ENCODE measurements at regions not wholly inside any gene's neighbourhood (a gene's known extent, or its start where the extent isn't known, plus 50 kb on each side); places are given as distances from the start of the nearest gene placed in this dataset.

DNA sequence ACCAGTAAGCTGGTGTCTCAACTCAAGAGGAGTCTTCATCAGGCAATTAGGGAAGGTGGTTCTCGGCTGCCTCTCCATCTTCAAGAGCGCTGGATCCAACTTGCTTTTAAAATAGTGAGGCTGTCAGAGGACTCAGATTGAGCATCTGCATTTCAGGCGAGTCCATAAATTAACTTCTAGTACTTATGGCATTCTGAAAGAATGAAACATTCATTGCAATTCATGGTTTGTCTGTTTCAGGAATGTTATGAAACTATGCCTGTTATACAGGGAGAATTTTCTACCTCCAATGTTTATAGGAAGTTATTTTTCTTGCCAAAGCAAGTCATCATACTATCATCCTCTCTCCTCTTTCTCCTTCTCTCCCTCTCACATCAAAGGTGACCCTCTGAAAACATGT is 883.2 kb downstream of the SLC4A3 start:
- no peak overlapping the region for H3K4me2 ChIP-seq (ENCODE audit: insufficient read depth, insufficient read length, low read length)
- H3K27ac Mint-ChIP-seq: no peak overlapping the region
- no peak for DNase-seq

More for the DNA sequence above, 883.2 kb downstream of the SLC4A3 start:
- H3K23ac ChIP-seq (ENCODE audit: insufficient read length, low read depth, low read length): no peak overlapping the region
- H2BK15ac ChIP-seq (ENCODE audit: low read depth, low read length): no peak overlapping the region
- no peak for TF ChIP-seq CTCF (conservative IDR thresholded peaks at IDR 0.05)
- no peak overlapping the region for H3K9ac ChIP-seq (ENCODE audit: extremely low read depth, insufficient read length, low read length)
- no peaks in the 10 kb centered on the region for H4K20me1 ChIP-seq (ENCODE audit: control insufficient read depth, insufficient read depth, insufficient read length)
- H3K36me3 Mint-ChIP-seq (ENCODE audit: insufficient read depth in 1 of 3, low read depth in 3 of 3): no peaks in the 10 kb centered on the region; a peak in 1 of 7 replicates
- no peak overlapping the region for H2BK120ac ChIP-seq (ENCODE audit: low read depth, low read length, poor library complexity, severe bottlenecking)
- no peak overlapping the region for H2BK12ac ChIP-seq (ENCODE audit: insufficient read length, low read depth, low read length)
- H2BK20ac ChIP-seq (ENCODE audit: low read depth, low read length, poor library complexity, severe bottlenecking): no peak overlapping the region
- H4K91ac ChIP-seq (ENCODE audit: insufficient read length, low read depth, low read length): no peak overlapping the region
- H3K18ac ChIP-seq (ENCODE audit: insufficient read length, low read depth, low read length): no peak overlapping the region
- H3K4me1 ChIP-seq (ENCODE audit: insufficient read depth, low read length): peaks cover 5% of the 10 kb centered on the region
- no peak overlapping the region for H4K8ac ChIP-seq (replicated peaks; ENCODE audit: insufficient read length, low read depth, low read length)
- no peak overlapping the region for H2AFZ ChIP-seq (ENCODE audit: low read length)
- H3K23me2 ChIP-seq (ENCODE audit: insufficient read length, low read depth, low read length, poor library complexity, severe bottlenecking): no peaks in the 10 kb centered on the region
- no peaks in the 10 kb centered on the region for H3K27me3 ChIP-seq (ENCODE audit: insufficient read depth, low read length)
- no peak overlapping the region for H2BK5ac ChIP-seq (ENCODE audit: insufficient read length, low read length)
- no peak overlapping the region for H3K4me3 Mint-ChIP-seq
- H3K4ac ChIP-seq (ENCODE audit: low read depth, low read length): no peak overlapping the region
- no peaks in the 10 kb centered on the region for H3K9me3 Mint-ChIP-seq
- no CpG with 5 or more reads among the region's 3 CpGs for WGBS (ENCODE audit: extremely low coverage, insufficient read length, low lambda C conversion rate)
- H3K27me3 Mint-ChIP-seq (ENCODE audit: low read depth): no peaks in the 10 kb centered on the region
- no peaks in the 10 kb centered on the region for H3K79me2 ChIP-seq (ENCODE audit: insufficient read depth, low read length)
- no peaks in the 10 kb centered on the region for H3K79me1 ChIP-seq (ENCODE audit: insufficient read depth, low read depth, low read length, poor library complexity, severe bottlenecking)
- H3T11ph ChIP-seq (ENCODE audit: low read length): no peak overlapping the region
- H3K4me1 Mint-ChIP-seq: peaks cover 30 to 36% of the 10 kb centered on the region in 2 experiments
- H2AK5ac ChIP-seq (ENCODE audit: insufficient read length, low read length): no peak overlapping the region
- no peak overlapping the region for H3K56ac ChIP-seq (ENCODE audit: insufficient read length, low read depth, low read length)
- H3K14ac ChIP-seq (ENCODE audit: insufficient read depth, low read length): no peak overlapping the region
- H4K5ac ChIP-seq (ENCODE audit: insufficient read length, low read depth, low read length): no peak overlapping the region
- no peak overlapping the region for H3K27ac ChIP-seq (ENCODE audit: insufficient read length, low read depth, low read length)
- no peaks in the 10 kb centered on the region for H3K9me3 ChIP-seq (ENCODE audit: control insufficient read depth, low read depth, low read length)
